IMR-90 (cell line): ENCODE measurements at regions not wholly inside any gene's neighbourhood (a gene's known extent, or its start where the extent isn't known, plus 50 kb on each side); places are given as distances from the start of the nearest gene placed in this dataset.

Experiments
- BHLHE40 ChIP-seq: fragments of 150-350 bp; IDR thresholded peaks from 2 replicates; pipeline ENCODE4 v1.6.1; 2016; ENCODE audit warnings: mild to moderate bottlenecking, low read depth, low read length
- CEBPB ChIP-seq: IDR thresholded peaks from 2 replicates; pipeline ENCODE4 v1.6.1; 2012; ENCODE audit warnings: low read depth, low read length, improper control_type of control experiment
- CTCF ChIP-seq: conservative IDR thresholded peaks from 2 replicates; pipeline ENCODE4 v1.5.1; 2012; ENCODE audit warnings: mild to moderate bottlenecking, low read depth, low read length, improper control_type of control experiment
- MXI1 ChIP-seq: IDR thresholded peaks from 2 replicates; pipeline ENCODE4 v1.6.1; 2012; ENCODE audit warnings: low read depth, mild to moderate bottlenecking, low read length, moderate library complexity, borderline replicate concordance
- POLR2A ChIP-seq: IDR thresholded peaks from 2 replicates; pipeline ENCODE4 v1.6.1; 2012; ENCODE audit warnings: mild to moderate bottlenecking, low read depth, low read length
- RCOR1 ChIP-seq: IDR thresholded peaks from 2 replicates; pipeline ENCODE4 v1.6.1; 2012; ENCODE audit warnings: mild to moderate bottlenecking, low read length, improper control_type of control experiment; ENCODE audit not compliant: insufficient replicate concordance
- SMC3 ChIP-seq: fragments of 150-350 bp; IDR thresholded peaks from 2 replicates; pipeline ENCODE4 v1.6.1; 2016; ENCODE audit warnings: low read depth, mild to moderate bottlenecking, antibody characterized with exemption, low read length, moderate library complexity

- TF ChIP-seq CEBPB, result no peak
- TF ChIP-seq CTCF, result no peak
- no peak for TF ChIP-seq POLR2A
- TF ChIP-seq MXI1, result no peak
- no peak for TF ChIP-seq BHLHE40
- no peak for TF ChIP-seq SMC3
- no peak for TF ChIP-seq RCOR1
Measured at GRCh38 chr1:201737352-201738060, 91.5 kb upstream of the IPO9 start.
